ENCODE measurements at regions not wholly inside any gene's neighbourhood (a gene's known extent, or its start where the extent isn't known, plus 50 kb on each side); places are given as distances from the start of the nearest gene placed in this dataset.

GRCh38 chr11:121706884-121707420 lies 254.2 kb upstream of the SORL1-AS1 start:
- H3K4me3 ChIP-seq (ENCODE audit: low read depth, low read length): no peak overlapping the region
- no peak for DNase-seq (ENCODE audit: low read depth, low spot score)
- CTCF ChIA-PET: interaction anchor here (0.9 to 1.5 kb wide), 2 partner anchors 9 to 10 kb away, joined by 3 read pairs; no protein-coding TSS in a partner anchor
- no peaks in the 10 kb centered on the region for H3K9me3 ChIP-seq (ENCODE audit: control insufficient read depth, insufficient read depth, low read length)
- TF ChIP-seq CTCF (IDR thresholded peaks at IDR 0.05; ENCODE audit: low read depth, low read length): no peak
- no peak overlapping the region for H3K27ac ChIP-seq (ENCODE audit: low read depth, low read length)
- no peaks in the 10 kb centered on the region for H3K27me3 ChIP-seq (ENCODE audit: control insufficient read depth, insufficient read depth, low read length)
- POLR2A ChIA-PET: interaction anchor here (0.6 kb wide), 1 partner anchor 31 kb away, joined by 4 read pairs; no protein-coding TSS in a partner anchor

- CTCF ChIA-PET: no interaction called here
- DNase-seq (ENCODE audit: low read depth, low spot score): no peak
- no peaks in the 10 kb centered on the region for H3K27me3 ChIP-seq (ENCODE audit: control insufficient read depth, insufficient read depth, low read length)
- no peak for TF ChIP-seq CTCF (IDR thresholded peaks at IDR 0.05; ENCODE audit: low read depth, low read length)
- no peaks in the 10 kb centered on the region for H3K9me3 ChIP-seq (ENCODE audit: control insufficient read depth, insufficient read depth, low read length)
- POLR2A ChIA-PET: no interaction called here
- no peak overlapping the region for H3K4me3 ChIP-seq (ENCODE audit: low read depth, low read length)
- no peak overlapping the region for H3K27ac ChIP-seq (ENCODE audit: low read depth, low read length)
Measured at GRCh38 chr11:121703201-121703600, 250.4 kb upstream of the SORL1-AS1 start.

GRCh38 chr11:121700968-121701367 lies 248.2 kb upstream of the SORL1-AS1 start:
- CTCF ChIA-PET: no interaction called here
- POLR2A ChIA-PET: no interaction called here
- no peak for DNase-seq (ENCODE audit: low read depth, low spot score)
- no peak overlapping the region for H3K4me3 ChIP-seq (ENCODE audit: low read depth, low read length)
- no peaks in the 10 kb centered on the region for H3K9me3 ChIP-seq (ENCODE audit: control insufficient read depth, insufficient read depth, low read length)
- no peaks in the 10 kb centered on the region for H3K27me3 ChIP-seq (ENCODE audit: control insufficient read depth, insufficient read depth, low read length)
- no peak for TF ChIP-seq CTCF (IDR thresholded peaks at IDR 0.05; ENCODE audit: low read depth, low read length)
- no peak overlapping the region for H3K27ac ChIP-seq (ENCODE audit: low read depth, low read length)

GRCh38 chr11:121699801-121700200 lies 247.0 kb upstream of the SORL1-AS1 start:
- CTCF ChIA-PET: no interaction called here
- no peak overlapping the region for H3K27ac ChIP-seq (ENCODE audit: low read depth, low read length)
- DNase-seq (ENCODE audit: low read depth, low spot score): no peak
- H3K9me3 ChIP-seq (ENCODE audit: control insufficient read depth, insufficient read depth, low read length): no peaks in the 10 kb centered on the region
- H3K4me3 ChIP-seq (ENCODE audit: low read depth, low read length): no peak overlapping the region
- TF ChIP-seq CTCF (IDR thresholded peaks at IDR 0.05; ENCODE audit: low read depth, low read length): no peak
- POLR2A ChIA-PET: no interaction called here
- no peaks in the 10 kb centered on the region for H3K27me3 ChIP-seq (ENCODE audit: control insufficient read depth, insufficient read depth, low read length)

- Histone ChIP-seq H3K9me3 (ENCODE audit: control insufficient read depth, insufficient read depth, low read length) (no peaks in the 10 kb centered on the region), H3K4me3 (ENCODE audit: low read depth, low read length) (no peak overlapping the region), H3K27ac (ENCODE audit: low read depth, low read length) (no peak overlapping the region), H3K27me3 (ENCODE audit: control insufficient read depth, insufficient read depth, low read length) (no peaks in the 10 kb centered on the region)
- TF ChIP-seq CTCF (IDR thresholded peaks at IDR 0.05; ENCODE audit: low read depth, low read length): no peak
- no peak for DNase-seq (ENCODE audit: low read depth, low spot score)
- POLR2A ChIA-PET: no interaction called here
- CTCF ChIA-PET: interaction anchor here (1.2 to 1.3 kb wide), 2 partner anchors 10 to 42 kb away, joined by 3 read pairs; no protein-coding TSS in a partner anchor
Measured at GRCh38 chr11:121696931-121697670, 244.3 kb upstream of the SORL1-AS1 start.
